A204.1 (cell line): ENCODE measurements at regions not wholly inside any gene's neighbourhood (a gene's known extent, or its start where the extent isn't known, plus 50 kb on each side); places are given as distances from the start of the nearest gene placed in this dataset.

Experiments used
- FAIRE-seq: peaks from 2 replicates; lab custom pipeline; 2012; peaks lifted over from hg19 to GRCh38; lab: Jason Lieb, UNC

DNA sequence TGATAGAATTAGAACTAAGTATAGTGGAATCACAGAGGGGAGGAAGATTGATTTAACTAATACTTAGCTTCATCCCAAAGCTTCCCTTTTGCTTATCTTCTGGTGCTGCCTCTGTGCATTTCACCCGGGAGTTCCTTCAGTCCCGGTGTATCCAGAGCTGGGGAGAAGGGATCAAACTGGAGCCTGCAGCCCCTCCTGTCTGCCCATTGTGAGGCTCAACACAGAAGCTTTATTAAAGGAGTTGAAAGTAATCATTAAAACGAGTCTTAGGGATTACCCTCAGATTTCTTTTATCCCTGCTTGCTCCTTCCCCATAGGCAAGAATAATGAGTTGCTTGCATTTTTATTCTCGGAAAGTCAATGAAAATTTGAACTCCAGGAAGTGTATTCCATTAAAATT lies 739.7 kb upstream of the DDX18 start:
- no peak for FAIRE-seq

DNA sequence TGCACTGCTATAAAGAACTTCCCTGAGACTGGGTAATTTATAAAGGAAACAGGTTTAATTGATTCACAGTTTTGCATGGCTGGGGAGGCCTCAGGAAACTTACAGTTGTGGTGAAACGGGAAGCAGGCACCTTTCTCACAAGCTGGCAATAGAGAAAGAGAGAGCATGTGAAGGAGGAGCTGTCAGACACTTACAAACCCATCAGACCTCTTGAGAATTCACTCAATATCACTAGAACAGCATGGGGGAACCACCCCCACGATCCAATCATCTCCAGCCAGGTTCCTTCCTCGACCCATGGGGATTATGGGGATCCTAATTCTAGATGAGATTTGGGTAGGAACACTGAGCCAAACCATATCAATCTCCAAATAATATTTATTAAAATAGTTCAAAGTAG lies 729.2 kb upstream of the DDX18 start:
- FAIRE-seq = no peak

DNA sequence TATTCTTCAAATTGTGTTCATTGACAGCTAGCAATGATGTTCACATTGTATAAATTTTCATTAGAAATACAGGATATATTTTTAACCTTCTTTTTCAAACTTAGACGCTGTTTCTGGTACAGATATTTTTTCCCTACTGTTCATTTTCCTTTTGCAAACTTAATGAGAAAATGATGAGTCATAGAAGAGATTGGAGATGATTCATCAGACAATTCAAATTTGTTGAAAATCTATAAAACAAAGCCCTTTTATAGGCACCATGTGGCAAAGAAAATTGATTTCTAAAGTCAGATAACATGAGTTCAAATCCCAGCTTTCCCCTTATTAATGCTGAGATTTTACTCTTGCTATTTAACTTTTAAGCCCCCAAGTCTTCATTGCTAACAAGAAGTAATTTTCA lies 728.8 kb upstream of the DDX18 start:
- no peak for FAIRE-seq

DNA sequence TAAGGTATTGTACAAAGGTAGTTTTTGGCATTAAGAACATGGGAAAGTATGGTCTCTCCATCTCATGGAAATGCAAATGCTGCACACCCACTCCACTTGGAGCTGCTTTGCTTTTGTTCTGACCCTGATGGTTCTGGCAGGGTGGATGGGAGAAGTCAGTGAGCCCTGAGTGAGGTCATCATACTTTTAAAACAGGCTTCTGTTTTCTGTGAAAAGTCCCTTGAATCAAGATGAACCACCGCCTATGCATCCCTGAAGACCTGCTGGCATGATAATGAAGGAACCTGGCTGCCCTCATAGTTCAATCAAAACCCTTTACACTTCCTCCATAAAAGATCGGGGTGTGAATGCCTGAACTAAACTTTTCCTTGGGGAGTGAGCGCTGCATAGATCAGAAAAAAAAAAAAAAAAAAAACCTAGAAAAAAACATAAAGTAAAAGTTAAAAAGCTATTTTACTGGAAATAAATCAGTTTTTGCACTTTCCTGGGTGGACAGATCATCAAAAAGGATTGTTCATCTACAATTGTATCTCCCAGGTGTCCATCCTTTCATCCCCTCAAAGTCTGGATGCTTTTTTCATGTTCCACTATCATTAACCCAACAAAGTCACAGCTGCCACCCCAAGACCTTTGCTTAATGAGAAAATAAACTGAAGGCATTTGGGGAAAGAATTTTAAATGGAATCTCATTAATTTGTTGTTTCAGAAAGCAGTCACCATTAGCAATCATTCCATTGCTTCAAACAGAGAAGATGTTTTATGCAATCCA lies 728.1 kb upstream of the DDX18 start:
- no peak for FAIRE-seq

DNA sequence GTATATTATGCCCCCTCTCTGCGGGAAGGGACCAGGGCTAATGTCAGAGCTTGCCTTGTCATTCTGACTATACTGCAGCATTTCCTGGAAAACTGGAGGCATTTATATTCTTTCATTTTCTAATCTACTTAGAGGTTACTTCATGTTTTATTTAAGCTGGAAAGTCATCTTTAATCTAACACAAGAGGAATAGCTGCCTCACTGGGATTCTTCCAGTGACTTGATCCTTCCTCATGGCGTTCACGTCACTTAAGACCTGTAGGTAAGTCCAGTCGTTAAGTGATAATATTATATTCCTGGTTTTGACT lies 727.6 kb upstream of the DDX18 start:
- no peak for FAIRE-seq

DNA sequence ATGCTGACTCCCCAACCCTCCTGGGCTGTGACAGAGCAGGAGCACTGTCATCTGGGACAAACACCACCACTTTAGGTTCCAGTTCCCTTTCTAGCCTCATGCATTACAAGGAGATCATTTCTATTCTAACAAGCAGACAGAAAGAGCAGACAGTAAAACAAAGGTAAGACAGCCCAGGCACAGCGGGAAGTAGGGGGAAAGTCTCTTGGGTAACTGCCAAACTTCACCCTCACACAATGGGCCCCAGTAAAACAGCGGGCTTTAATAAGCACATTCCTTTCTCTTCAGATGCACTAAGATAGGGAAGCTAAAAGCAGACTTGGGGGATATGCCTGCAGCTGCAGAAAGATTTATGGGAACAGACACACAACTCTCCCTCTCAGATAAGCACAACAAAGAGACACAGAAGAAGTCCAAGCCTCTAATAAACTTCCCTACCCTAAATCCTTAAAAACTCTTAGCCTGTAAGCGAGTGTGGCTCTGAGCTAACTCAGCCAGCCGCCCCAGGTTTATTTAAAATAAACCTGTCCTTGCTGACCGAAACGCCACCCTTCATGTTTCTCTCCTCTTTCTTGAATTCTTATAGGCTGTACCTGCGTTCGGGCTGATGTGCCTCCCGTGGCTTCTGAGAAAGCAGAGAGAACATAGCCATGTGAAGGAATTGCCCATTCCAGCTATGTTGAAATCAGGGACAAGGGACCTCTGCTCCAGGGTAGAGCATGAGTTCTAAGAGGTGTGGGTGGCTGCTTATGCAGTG lies 726.8 kb upstream of the DDX18 start:
- FAIRE-seq = no peak

DNA sequence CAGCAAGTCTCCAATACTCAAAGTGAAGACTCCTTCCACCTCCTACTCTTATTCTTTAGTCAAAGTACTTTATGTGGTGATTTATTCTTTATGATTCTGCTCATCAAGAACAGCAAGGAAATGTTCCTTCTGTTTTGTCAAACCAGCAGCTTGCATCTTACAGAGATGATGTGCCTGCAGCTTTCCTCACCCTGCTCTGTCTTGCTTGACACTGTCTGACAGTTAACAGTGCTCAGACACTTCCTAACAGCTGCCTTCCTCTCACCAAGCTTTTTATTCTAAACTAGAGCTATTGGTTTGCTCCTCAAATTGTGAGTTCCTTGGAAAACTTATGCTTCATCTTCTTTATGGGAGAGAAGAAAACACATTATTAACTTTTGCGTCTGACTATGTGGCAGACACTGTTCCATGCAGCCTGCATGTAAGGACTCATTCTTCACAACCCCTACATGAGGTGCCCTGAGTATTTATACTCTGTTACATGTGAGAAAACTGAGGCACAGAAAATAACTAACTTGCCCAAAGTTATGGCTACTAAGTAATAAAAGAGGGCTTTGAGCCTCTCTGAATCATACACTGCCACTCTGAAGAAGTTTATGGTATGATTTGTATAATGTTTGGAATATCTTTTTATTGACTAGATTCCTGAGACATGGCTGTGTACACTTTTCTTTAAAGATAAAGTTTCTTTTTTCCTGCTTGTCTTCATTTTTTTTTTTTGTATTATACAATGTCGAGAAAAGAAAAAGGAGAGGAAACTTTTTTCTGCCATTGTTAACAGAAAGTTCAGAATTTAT lies 723.3 kb upstream of the DDX18 start:
- no peak for FAIRE-seq

DNA sequence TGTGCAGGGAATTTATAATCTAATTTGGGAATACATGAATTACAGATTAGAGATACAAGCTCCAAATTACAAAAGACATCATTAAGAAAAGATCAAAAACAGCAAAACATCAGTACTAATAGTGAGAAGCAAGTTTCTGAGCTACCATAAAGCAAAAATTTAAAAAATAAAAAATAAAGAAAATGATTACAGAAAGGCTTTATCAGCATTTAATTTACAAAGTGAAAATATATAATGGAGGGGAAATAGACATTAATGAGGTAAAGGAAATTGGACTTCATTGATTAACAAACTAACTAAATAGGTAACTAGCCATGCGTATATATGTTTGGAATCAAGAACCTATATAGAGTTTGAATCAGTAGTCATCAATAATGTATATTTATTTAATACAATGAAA lies 712.9 kb upstream of the DDX18 start:
- FAIRE-seq = no peak

DNA sequence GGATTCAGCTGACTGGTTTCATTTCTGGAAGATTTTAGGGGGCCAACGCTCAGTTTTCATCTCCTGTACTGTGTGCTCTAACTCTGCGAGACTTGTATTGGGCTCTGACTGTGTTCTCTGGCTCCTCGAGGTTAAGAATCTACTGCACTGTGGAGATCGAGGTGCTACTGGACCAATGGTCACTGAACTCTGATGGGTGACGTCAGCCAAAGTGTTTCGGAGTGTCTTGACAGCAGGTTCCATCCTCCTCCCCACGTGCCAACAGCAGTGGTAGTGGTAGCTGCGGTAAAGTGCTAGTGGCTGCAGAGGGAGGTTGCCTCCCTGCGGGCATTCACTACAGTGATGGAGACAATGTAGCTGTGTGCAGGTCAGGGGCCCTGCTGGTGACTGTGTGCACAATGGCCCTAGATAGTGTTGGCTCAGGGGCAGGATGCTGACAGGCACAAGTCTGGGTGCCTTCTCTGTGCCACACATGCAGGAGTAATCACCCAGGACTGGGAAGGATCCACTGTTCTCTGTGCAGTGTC lies 705.7 kb upstream of the DDX18 start:
- no peak for FAIRE-seq

DNA sequence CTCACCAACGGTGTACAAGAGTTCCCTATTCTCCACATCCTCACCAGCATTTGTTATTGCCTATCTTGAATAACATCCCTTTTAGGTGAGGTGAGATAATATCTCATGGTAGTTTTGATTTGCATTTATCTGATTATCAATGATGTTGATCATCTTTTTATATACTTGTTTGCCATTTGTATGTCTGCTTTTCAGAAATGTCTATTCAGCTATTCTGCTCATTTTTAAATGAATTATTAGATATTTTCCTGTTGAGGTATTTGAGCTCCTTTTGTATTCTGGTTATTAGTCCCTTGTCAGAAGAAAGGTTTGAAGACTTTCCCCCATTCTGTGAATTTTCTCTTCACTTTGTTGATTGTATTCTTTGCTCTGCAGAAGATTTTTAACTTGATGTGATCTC lies 695.5 kb upstream of the DDX18 start:
- FAIRE-seq = no peak

DNA sequence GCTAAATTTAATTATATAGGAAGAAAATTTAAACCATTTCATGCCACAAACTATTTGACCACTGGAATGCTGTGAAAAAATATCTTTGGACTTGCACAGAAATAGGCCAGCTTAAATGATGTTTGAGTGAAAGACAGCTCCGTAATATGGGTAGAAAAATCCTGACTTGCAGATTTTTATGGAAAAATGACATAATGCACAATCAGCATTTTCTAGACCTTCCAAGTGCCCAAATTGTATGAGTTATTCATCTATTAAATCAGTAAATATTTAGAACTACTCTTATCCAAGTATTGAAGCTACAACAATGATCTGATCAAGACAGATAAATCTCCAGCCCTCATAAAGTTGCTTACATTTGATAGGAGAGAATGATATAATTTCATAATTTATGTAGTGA lies 691.1 kb upstream of the DDX18 start:
- no peak for FAIRE-seq

DNA sequence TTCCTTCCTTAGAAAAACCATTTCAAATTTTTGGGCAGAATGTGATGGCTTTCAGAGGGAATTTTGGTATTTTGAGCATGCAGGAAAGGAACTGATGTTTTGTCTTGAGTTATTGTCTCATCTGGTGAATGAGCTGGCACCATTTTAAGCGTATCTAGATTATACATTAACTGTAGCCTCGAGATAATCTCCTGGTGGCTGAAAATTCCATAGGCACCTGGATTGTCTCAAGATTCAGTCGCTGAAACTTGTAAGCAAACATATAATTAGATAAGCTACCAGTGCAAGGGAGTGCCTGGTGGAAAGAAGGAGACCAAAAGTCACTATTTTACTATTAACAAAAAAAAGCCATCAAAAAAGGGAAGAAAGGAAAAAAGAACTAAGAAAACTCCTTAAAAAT lies 687.8 kb upstream of the DDX18 start:
- FAIRE-seq = no peak

DNA sequence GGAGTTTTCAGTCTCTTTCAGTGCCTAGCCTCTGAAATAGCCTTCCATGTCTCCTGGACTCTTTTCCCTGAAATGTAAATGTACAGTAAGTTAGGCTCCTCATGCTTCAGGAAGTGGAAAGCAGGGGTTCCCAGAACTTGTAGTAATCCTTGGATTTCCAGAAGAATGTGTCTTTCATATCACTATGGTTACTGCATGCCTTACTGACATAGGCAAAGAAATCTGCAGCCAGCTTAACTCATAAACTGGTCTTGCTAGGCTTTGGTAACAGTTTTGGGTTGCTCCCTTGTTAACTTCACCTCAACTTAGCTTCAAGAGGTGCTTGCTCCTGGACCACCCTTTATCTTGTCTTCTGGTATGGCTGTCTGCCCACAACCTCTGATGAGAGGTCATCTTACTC lies 686.8 kb upstream of the DDX18 start:
- no peak for FAIRE-seq

DNA sequence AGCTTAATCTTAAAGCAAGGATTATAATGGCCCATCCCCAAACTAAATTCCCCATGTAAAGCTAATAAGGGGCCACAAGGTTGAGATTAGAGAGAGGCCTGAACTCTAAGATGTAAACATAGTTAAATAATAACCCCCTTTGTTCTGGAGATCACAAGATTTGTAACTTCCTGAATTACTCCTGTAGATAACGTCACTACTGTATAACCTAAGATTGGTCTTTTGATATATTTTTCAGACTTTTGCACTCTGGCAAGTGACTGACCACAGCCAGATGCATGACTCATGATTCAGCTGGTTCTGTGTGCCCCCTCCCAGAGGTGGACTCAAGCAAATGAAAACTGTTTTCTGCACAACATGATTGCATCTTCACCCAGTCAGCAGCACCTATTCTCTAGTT lies 686.0 kb upstream of the DDX18 start:
- no peak for FAIRE-seq

DNA sequence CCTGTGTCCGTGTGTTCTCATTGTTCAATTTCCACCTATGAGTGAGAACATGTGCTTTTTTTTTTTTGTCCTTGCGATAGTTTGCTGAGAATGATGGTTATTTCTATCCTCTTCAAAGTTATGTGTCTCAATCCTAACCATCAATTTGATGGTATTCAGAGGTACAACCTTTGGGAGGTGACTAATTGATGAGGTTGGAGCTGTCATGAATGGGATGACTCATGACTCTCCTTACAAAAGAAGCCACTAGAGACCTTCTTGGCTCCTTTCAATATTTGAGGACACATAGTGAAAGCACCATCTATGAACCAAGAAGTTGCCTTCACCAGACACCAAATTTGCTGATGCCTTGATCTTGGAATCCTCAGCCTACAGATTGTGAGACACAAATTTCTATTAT lies 677.1 kb upstream of the DDX18 start:
- no peak for FAIRE-seq

DNA sequence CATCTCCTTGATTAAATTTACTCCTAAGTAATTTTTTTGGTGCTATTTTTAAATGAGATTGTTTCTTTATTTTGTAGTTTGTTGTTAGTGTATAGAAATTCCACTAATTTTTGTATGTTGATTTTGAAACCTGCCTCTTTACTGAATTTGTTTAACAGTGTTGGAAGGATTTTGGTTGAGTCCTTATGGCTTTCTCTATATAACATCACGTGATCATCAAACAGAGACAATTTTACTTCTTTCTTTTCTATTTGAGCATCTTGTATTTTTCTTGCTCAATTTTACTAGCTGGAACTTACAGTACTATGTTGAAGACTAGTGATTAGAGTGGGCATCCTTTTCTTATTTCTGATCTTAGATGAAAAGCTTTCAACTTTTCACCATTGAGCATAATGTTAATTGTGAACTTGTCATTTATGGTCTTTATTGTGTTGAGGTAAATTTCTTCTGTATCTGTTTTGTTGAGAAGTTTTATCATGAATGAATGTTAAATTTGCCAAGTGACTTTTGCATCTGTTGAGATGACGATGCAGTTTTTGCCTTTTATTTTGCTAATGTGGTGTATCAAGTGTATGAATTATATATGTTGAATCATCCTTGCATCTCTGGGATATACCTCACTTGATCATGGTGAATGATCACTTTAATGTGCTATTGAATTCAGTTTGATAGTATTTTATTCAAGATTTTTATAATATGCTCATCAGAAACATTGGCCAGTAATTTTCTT lies 645.3 kb upstream of the DDX18 start:
- FAIRE-seq = peak; percentile 16

DNA sequence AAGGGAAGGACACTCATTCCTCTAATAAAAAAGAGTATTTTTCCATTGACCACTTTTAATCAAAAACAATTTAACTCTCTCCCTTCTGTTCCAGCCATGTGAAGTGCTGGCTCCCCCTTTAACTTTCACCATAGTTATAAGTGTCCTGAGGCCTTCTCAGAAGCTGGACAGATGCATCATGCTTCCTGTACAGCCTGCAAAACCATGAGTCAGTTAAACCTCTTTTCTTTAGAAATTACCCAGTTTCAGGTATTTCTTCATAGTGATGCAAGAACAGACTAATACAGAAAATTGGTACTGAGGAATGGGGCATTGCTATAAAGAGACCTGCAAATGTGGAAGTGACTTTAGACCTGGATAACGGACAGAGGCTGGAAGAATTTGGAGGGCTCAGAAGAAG lies 643.6 kb upstream of the DDX18 start:
- FAIRE-seq = no peak

DNA sequence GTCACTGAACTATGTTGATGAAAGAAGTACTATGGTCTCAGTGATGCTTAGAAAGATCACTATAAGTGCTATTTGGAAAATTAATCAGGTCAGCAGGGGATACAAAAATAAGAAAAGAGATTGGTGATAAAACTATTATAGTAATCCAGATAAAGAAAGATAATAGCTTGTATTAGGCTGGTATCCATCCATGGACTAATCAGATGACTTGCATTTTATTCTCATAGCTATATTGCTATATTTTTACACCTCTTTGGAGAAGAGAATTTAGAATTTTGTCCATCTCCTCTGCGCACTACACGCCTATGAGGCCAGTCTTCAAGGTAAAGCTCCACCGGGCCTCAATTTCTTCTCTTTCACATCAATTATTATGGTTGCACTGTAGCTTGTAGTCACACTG lies 635.1 kb upstream of the DDX18 start:
- FAIRE-seq = no peak

DNA sequence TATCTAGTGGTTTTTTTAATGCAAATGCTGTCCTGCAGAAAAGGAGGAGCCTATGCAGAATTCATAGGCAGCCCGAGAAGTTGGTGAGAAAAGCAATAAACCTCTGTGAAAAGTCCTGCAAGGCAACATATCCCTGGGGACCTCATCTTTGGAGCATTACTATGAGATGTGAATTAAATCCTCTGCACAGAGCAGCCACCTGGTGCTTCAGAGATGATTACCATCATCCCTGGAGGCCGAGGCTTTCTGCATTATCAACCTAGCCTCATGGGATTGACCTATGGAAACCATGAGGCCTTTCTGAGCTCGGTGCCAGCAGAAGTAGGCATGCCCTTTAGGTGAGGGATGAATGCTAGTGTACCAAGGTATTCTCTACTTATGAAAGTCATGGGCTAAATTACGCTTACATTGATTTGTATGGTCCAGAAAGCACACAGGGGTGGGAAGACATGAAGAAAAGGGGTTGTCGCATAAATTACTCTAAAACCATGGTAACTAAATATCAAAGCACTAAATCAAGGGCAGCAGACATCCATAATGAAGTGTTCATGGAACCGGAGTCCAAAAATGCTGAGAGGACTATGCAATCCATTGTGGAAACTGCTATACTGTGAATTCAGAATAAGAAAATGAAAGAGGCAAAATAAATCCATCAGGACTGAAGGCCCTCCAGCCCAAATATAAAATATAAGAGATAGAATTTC lies 623.5 kb upstream of the DDX18 start:
- no peak for FAIRE-seq

DNA sequence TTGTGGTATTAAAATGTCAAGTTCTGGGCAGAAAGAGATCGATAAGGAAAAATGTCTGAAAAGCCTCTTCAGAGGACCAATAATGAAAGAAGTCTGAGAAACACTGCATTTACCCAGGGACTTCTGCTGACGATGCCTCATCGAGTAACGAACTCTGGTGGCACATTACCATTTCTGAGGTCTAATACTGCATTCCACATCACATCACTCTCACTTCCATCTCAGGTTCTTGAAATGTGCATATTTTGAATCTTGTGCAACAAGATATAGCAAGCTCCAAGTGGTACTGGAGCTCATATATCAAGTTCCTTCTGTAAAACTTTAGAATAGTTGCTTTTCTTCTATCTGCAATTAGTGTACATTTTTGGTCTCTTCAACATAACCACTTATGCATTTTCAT lies 619.1 kb upstream of the DDX18 start:
- FAIRE-seq = no peak

DNA sequence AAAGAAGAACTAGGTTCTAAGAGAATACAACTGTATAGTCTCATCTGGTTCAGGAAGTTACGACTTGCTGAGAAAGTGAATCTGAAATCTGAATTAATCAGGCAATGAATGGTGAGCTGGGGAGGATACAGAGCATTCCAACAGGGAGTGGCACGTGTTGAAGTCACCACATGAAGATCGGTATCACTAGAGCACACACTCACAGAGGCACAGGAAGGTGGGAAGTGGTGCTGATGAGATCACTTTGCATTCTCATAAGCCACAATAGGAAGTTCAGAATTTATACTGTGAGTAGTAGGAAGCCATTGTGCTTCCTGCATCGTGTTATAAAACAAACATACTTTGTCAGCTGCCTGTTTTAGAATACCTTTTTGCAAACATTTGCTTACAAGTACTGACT lies 615.0 kb upstream of the DDX18 start:
- no peak for FAIRE-seq

DNA sequence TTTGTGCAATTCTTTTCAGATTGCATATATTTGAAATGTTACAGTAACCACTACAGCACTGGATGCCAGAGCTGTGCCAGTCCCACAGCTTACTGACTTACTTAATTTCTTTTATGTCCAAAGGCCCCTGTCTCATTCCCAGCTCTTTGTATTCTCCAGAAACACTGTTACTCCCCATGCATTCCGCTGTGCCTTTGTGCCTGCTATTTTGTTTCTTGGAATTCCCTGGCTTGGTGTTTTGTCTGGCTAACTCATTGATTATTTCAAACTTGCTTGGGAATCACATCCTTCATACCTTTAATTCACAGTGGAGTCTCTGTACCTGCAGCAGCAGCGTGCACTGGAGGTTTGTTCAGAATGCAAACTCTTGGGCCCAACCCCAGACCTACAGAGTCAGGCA lies 601.9 kb upstream of the DDX18 start:
- FAIRE-seq = no peak
